ENCODE measurements at regions not wholly inside any gene's neighbourhood (a gene's known extent, or its start where the extent isn't known, plus 50 kb on each side); places are given as distances from the start of the nearest gene placed in this dataset.

- Histone ChIP-seq H3K27ac (ENCODE audit: low read length) (no peak overlapping the region), H2AFZ (ENCODE audit: low read depth, low read length) (no peak overlapping the region), H3F3A (ENCODE audit: insufficient read depth, low read length, poor library complexity, severe bottlenecking) (peaks cover 9% of the 10 kb centered on the region), H3K9me3 (ENCODE audit: low read length) (no peaks in the 10 kb centered on the region), H3K36me3 (ENCODE audit: insufficient read depth, low read length) (no peaks in the 10 kb centered on the region), H3K9me2 (ENCODE audit: insufficient read depth, low read length) (no peaks in the 10 kb centered on the region), H3K4me2 (ENCODE audit: low read length) (no peak overlapping the region), H3K9ac (ENCODE audit: low read length) (no peak overlapping the region), H3K79me2 (replicated peaks; ENCODE audit: insufficient read depth, low read length) (no peaks in the 10 kb centered on the region), H3K4me3 (ENCODE audit: low read length) (no peak overlapping the region), H4K20me1 (ENCODE audit: insufficient read depth) (no peaks in the 10 kb centered on the region), H3K27me3 (ENCODE audit: insufficient read depth, low read depth, low read length) (no peaks in the 10 kb centered on the region)
- TF ChIP-seq POLR2AphosphoS5 (IDR thresholded peaks at IDR 0.05): no peak
- TF ChIP-seq, protein P1, sequence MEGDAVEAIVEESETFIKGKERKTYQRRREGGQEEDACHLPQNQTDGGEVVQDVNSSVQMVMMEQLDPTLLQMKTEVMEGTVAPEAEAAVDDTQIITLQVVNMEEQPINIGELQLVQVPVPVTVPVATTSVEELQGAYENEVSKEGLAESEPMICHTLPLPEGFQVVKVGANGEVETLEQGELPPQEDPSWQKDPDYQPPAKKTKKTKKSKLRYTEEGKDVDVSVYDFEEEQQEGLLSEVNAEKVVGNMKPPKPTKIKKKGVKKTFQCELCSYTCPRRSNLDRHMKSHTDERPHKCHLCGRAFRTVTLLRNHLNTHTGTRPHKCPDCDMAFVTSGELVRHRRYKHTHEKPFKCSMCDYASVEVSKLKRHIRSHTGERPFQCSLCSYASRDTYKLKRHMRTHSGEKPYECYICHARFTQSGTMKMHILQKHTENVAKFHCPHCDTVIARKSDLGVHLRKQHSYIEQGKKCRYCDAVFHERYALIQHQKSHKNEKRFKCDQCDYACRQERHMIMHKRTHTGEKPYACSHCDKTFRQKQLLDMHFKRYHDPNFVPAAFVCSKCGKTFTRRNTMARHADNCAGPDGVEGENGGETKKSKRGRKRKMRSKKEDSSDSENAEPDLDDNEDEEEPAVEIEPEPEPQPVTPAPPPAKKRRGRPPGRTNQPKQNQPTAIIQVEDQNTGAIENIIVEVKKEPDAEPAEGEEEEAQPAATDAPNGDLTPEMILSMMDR (IDR thresholded peaks at IDR 0.05; ENCODE audit: poor library complexity, severe bottlenecking): peak; percentile 26
These were observed 369.7 kb downstream of the RRAGC start for GRCh38 chr1:38489844-38490270.

DNA sequence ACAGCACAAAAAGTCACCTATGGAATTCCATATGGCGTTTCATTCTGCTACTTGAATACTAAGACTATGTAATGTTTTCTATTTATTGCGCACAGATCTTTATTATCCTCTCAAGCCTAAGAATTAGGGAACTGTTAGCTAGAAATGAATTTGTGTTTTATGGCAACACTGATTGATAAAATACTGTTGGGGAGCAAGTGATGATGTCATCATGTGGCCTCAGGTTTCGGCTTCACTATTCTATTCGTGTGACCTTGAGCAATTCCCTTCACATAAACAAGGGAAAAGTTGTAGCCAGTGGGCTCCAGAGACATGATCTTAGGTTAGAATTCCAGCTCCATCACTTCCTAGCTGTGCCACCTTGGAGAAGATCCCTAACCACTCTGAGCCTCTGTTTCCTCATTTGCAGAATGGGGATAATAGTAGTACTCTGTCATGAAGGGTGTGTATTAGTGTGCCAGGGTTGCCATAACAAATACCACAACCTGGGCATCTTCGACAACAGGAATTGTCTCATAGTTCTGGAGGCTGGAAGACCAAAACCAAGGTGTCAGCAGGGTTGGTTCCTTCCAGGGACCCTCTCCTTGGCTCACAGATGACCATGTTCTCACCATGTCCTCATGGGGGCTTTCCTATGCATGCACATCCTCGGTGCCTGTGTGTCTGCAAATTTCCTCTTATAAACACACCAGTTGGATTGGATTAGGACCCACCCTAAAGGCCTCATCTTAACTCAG lies 371.2 kb downstream of the RRAGC start:
- Histone ChIP-seq H3K9me3 (ENCODE audit: low read length) (no peaks in the 10 kb centered on the region), H3K9ac (ENCODE audit: low read length) (no peak overlapping the region), H3K4me3 (ENCODE audit: low read length) (no peak overlapping the region), H3K27me3 (ENCODE audit: insufficient read depth, low read depth, low read length) (no peaks in the 10 kb centered on the region), H4K20me1 (ENCODE audit: insufficient read depth) (no peaks in the 10 kb centered on the region), H3K79me2 (replicated peaks; ENCODE audit: insufficient read depth, low read length) (no peaks in the 10 kb centered on the region), H3F3A (ENCODE audit: insufficient read depth, low read length, poor library complexity, severe bottlenecking) (peaks cover 9% of the 10 kb centered on the region), H2AFZ (ENCODE audit: low read depth, low read length) (no peak overlapping the region), H3K4me2 (ENCODE audit: low read length) (no peak overlapping the region), H3K36me3 (ENCODE audit: insufficient read depth, low read length) (no peaks in the 10 kb centered on the region), H3K27ac (ENCODE audit: low read length) (no peak overlapping the region), H3K9me2 (ENCODE audit: insufficient read depth, low read length) (no peaks in the 10 kb centered on the region)
- no peak for TF ChIP-seq EP300 (conservative IDR thresholded peaks at IDR 0.05; ENCODE audit: poor library complexity, severe bottlenecking)
- no peak for TF ChIP-seq TAF1 (IDR thresholded peaks at IDR 0.05; ENCODE audit: low read depth)
- no peak for TF ChIP-seq POLR2AphosphoS5 (IDR thresholded peaks at IDR 0.05)
- no peak for TF ChIP-seq REST (IDR thresholded peaks at IDR 0.05; ENCODE audit: borderline replicate concordance)
- no peak for TF ChIP-seq SMC3 (conservative IDR thresholded peaks at IDR 0.05; ENCODE audit: poor library complexity)
- TF ChIP-seq MXI1 (conservative IDR thresholded peaks at IDR 0.05; ENCODE audit: poor library complexity, severe bottlenecking): no peak
- TF ChIP-seq RAD21 (conservative IDR thresholded peaks at IDR 0.05): no peak
- TF ChIP-seq, protein P1 (IDR thresholded peaks at IDR 0.05; ENCODE audit: poor library complexity, severe bottlenecking): no peak
- no peak for TF ChIP-seq EZH2 (IDR thresholded peaks at IDR 0.05; ENCODE audit: borderline replicate concordance, insufficient read depth, low read length, poor library complexity, severe bottlenecking)

Measured in neural cell (in vitro differentiated cells).